CD14-positive monocyte (primary cell): ENCODE measurements at regions not wholly inside any gene's neighbourhood (a gene's known extent, or its start where the extent isn't known, plus 50 kb on each side); places are given as distances from the start of the nearest gene placed in this dataset.

Experiments used
- DNase-seq, 3 donors: peaks; one replicate each; pipeline ENCODE4 v3.0.0-alpha.2; 2011 to 2022
- H2AFZ ChIP-seq: 2 replicates; pipeline ENCODE4 v1.6.0; 2012; ENCODE audit warnings: mild to moderate bottlenecking, low read depth, low read length, inconsistent platforms; ENCODE audit not compliant: insufficient read depth, poor library complexity, severe bottlenecking
- H3K27ac ChIP-seq, 2 donors: 1 replicate in 1 of 2; 2 replicates in 1 of 2; pipeline ENCODE4 v1.5.1; 2012 to 2013; ENCODE audit warnings: low read length in 2 of 2, control low read depth in 1 of 2, inconsistent platforms in 1 of 2, low read depth in 1 of 2, mild to moderate bottlenecking in 1 of 2
- H3K27me3 ChIP-seq, 2 donors: one replicate each; pipeline versions ENCODE4 v1.6.0 to v1.6.1; 2011 to 2013; ENCODE audit warnings: low read length in 2 of 2; ENCODE audit not compliant: control insufficient read depth in 2 of 2, insufficient read depth in 2 of 2
- H3K36me3 ChIP-seq, 2 donors: replicated peaks in 1 of 2; 1 replicate in 1 of 2; 2 replicates in 1 of 2; pipeline versions ENCODE4 v1.5.1 to v1.6.1; 2012 to 2013; ENCODE audit warnings: low read length in 2 of 2, control low read depth in 1 of 2, inconsistent platforms in 1 of 2, mild to moderate bottlenecking in 1 of 2; ENCODE audit not compliant: insufficient read depth in 2 of 2, control insufficient read depth in 1 of 2
- H3K4me1 ChIP-seq, 2 donors: 1 replicate in 1 of 2; 2 replicates in 1 of 2; pipeline versions ENCODE4 v1.5.1 to v1.6.1; 2012 to 2013; ENCODE audit warnings: low read length in 2 of 2, control low read depth in 1 of 2, inconsistent platforms in 1 of 2, mild to moderate bottlenecking in 1 of 2, moderate library complexity in 1 of 2; ENCODE audit not compliant: insufficient read depth in 2 of 2, control insufficient read depth in 1 of 2
- H3K4me2 ChIP-seq: replicated peaks from 2 replicates; pipeline ENCODE3; 2012; ENCODE audit warnings: low read length, moderate library complexity, mild to moderate bottlenecking; ENCODE audit not compliant: poor library complexity, severe bottlenecking; ENCODE audit errors: extremely low read depth
- H3K4me3 ChIP-seq, 3 experiments: fragments of 200-600 bp in 1 of 3; sonication (generic) in 1 of 3; replicated peaks in 1 of 3; 1 replicate in 2 of 3; 2 replicates in 1 of 3; pipeline ENCODE4 v1.5.1; 2011 to 2013; ENCODE audit warnings: low read length in 3 of 3, mild to moderate bottlenecking in 3 of 3, control low read depth in 2 of 3, low read depth in 2 of 3, inconsistent platforms in 1 of 3, moderate library complexity in 1 of 3
- H3K79me2 ChIP-seq: 2 replicates; pipeline ENCODE4 v1.6.0; 2012; ENCODE audit warnings: mild to moderate bottlenecking, control low read depth, inconsistent platforms, low read length, moderate library complexity; ENCODE audit not compliant: insufficient read depth
- H3K9ac ChIP-seq: 2 replicates; pipeline ENCODE4 v1.6.0; 2017; ENCODE audit warnings: low read length, mild to moderate bottlenecking; ENCODE audit not compliant: insufficient read depth, poor library complexity, severe bottlenecking
- H3K9me3 ChIP-seq, 2 donors: replicated peaks in 1 of 2; 1 replicate in 1 of 2; 2 replicates in 1 of 2; pipeline versions ENCODE4 v1.5.1 to v1.6.1; 2012 to 2013; ENCODE audit warnings: low read length in 2 of 2, control low read depth in 1 of 2; ENCODE audit not compliant: control insufficient read depth in 1 of 2, insufficient read depth in 1 of 2
- H4K20me1 ChIP-seq: 2 replicates; pipeline ENCODE4 v1.6.0; 2012; ENCODE audit warnings: mild to moderate bottlenecking, low read length, control low read depth, moderate library complexity; ENCODE audit not compliant: insufficient read depth
- H3K27ac Mint-ChIP-seq, 7 donors: one replicate each; pipeline ENCODE4 v1.8.0; 2020; ENCODE audit warnings: mild to moderate bottlenecking in 7 of 7, mixed read lengths in 7 of 7, moderate library complexity in 6 of 7, inconsistent platforms in 2 of 7
- H3K27me3 Mint-ChIP-seq, 3 donors: one replicate each; pipeline ENCODE4 v1.8.0; 2021 to 2022; ENCODE audit warnings: low read depth in 3 of 3, mild to moderate bottlenecking in 3 of 3, mixed read lengths in 3 of 3, moderate library complexity in 3 of 3, inconsistent platforms in 1 of 3
- H3K36me3 Mint-ChIP-seq, 2 donors: one replicate each; pipeline ENCODE4 v1.8.0; 2020; ENCODE audit warnings: mixed read lengths in 2 of 2, inconsistent platforms in 1 of 2, mild to moderate bottlenecking in 1 of 2
- H3K4me1 Mint-ChIP-seq: one replicate; pipeline ENCODE4 v1.8.0; 2020; ENCODE audit warnings: mild to moderate bottlenecking, mixed read lengths
- H3K4me3 Mint-ChIP-seq, 2 donors: one replicate each; pipeline ENCODE4 v1.8.0; 2020; ENCODE audit warnings: mild to moderate bottlenecking in 2 of 2, mixed read lengths in 2 of 2, moderate library complexity in 1 of 2
- H3K9me3 Mint-ChIP-seq, 7 donors: one replicate each; pipeline ENCODE4 v1.8.0; 2020 to 2022; ENCODE audit warnings: mixed read lengths in 7 of 7, mild to moderate bottlenecking in 6 of 7, moderate library complexity in 6 of 7, inconsistent platforms in 2 of 7
- CTCF ChIP-seq: fragments of 200-600 bp; IDR thresholded peaks from one replicate; pipeline ENCODE4 v1.8.0; 2022; ENCODE audit warnings: antibody characterized with exemption, mild to moderate bottlenecking
- WGBS: methylation state at CpG from one replicate; pipeline ENCODE4 v1.1.5; 2013; ENCODE audit warnings: missing lambda C conversion rate; ENCODE audit not compliant: insufficient coverage; 5-methylcytosine and 5-hydroxymethylcytosine counted together
- intact Hi-C, 2 donors: fragments of 100-400 bp; cut with micrococcal nuclease; formaldehyde crosslinking; loops; one replicate each; pipeline versions ENCODE4 v1.15.0 to v1.15.1; 2023

GRCh38 chr3:182609575-182610156, 183.6 kb upstream of the ATP11B start:
- no peak for TF ChIP-seq CTCF
- Histone ChIP-seq H3K4me3 (no peak overlapping the region), H3K79me2 (no peaks in the 10 kb centered on the region), H3K9me3 (no peaks in the 10 kb centered on the region), H3K9ac (no peak overlapping the region), H3K27me3 (no peaks in the 10 kb centered on the region), H2AFZ (no peak overlapping the region), H3K4me2 (no peak overlapping the region), H3K36me3 (no peaks in the 10 kb centered on the region), H3K27ac (no peak overlapping the region), H3K4me1 (no peaks in the 10 kb centered on the region), H4K20me1 (no peaks in the 10 kb centered on the region)
- H3K27me3 Mint-ChIP-seq = peaks cover 0 to 2% (median 0%) of the 10 kb centered on the region in 3 donors
- no peaks in the 10 kb centered on the region for H3K4me1 Mint-ChIP-seq
- intact Hi-C loops = no loop called here
- no peak overlapping the region for H3K4me3 Mint-ChIP-seq
- 93% methylated on average over 5 of the region's 6 CpGs for WGBS
- DNase-seq = no peak
- no peaks in the 10 kb centered on the region for H3K36me3 Mint-ChIP-seq
- no peak overlapping the region for H3K27ac Mint-ChIP-seq
- H3K9me3 Mint-ChIP-seq = no peaks in the 10 kb centered on the region

- Histone ChIP-seq H4K20me1 (no peaks in the 10 kb centered on the region), H2AFZ (no peak overlapping the region), H3K79me2 (no peaks in the 10 kb centered on the region), H3K4me1 (no peaks in the 10 kb centered on the region), H3K4me3 (no peak overlapping the region), H3K4me2 (no peak overlapping the region), H3K27ac (no peak overlapping the region), H3K9me3 (no peaks in the 10 kb centered on the region), H3K9ac (no peak overlapping the region), H3K36me3 (no peaks in the 10 kb centered on the region), H3K27me3 (no peaks in the 10 kb centered on the region)
- intact Hi-C loops = no loop called here
- WGBS = 29% methylated on average over 1 of the region's 3 CpGs
- no peak for DNase-seq
- no peak for TF ChIP-seq CTCF
- H3K4me1 Mint-ChIP-seq = no peaks in the 10 kb centered on the region
- no peaks in the 10 kb centered on the region for H3K36me3 Mint-ChIP-seq
- H3K27ac Mint-ChIP-seq = no peak overlapping the region
- peaks cover 0 to 4% (median 3%) of the 10 kb centered on the region in 3 donors for H3K27me3 Mint-ChIP-seq
- H3K4me3 Mint-ChIP-seq = no peak overlapping the region
- H3K9me3 Mint-ChIP-seq = no peaks in the 10 kb centered on the region
These were observed 181.0 kb upstream of the ATP11B start for GRCh38 chr3:182612332-182612731.
